GM12873 (cell line): ENCODE measurements at regions not wholly inside any gene's neighbourhood (a gene's known extent, or its start where the extent isn't known, plus 50 kb on each side); places are given as distances from the start of the nearest gene placed in this dataset.
A peak's percentile ranks its signal among the peaks of the same experiment; 100 is the strongest.

Source experiments
- TF ChIP-seq, protein P1 (sequence below): IDR thresholded peaks from 2 replicates; pipeline ENCODE4 v1.5.1; 2012; ENCODE audit warnings: low read depth, mild to moderate bottlenecking, moderate library complexity, low read length, control low read depth; ENCODE audit not compliant: insufficient read depth; ENCODE audit errors: missing control alignments

DNA sequence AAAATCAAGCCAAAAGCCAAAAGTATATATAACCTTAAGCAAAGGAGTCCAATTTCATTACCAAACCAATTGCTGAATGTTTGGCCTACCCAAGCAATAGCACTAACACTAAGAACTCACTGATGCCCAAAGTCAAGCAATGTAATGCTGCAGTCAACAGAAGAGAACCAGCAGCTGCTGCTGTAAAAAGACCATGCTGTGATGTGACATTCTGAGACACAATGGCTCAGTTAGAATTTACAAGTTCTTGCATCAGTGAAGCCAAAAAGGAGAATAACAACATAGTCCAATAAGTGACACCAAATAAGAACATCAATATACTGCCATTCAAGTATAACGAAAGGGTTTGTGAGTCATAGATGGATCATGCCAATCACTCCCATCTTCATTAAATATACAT is 514.0 kb upstream of the DIAPH2 start:
- TF ChIP-seq, protein P1, sequence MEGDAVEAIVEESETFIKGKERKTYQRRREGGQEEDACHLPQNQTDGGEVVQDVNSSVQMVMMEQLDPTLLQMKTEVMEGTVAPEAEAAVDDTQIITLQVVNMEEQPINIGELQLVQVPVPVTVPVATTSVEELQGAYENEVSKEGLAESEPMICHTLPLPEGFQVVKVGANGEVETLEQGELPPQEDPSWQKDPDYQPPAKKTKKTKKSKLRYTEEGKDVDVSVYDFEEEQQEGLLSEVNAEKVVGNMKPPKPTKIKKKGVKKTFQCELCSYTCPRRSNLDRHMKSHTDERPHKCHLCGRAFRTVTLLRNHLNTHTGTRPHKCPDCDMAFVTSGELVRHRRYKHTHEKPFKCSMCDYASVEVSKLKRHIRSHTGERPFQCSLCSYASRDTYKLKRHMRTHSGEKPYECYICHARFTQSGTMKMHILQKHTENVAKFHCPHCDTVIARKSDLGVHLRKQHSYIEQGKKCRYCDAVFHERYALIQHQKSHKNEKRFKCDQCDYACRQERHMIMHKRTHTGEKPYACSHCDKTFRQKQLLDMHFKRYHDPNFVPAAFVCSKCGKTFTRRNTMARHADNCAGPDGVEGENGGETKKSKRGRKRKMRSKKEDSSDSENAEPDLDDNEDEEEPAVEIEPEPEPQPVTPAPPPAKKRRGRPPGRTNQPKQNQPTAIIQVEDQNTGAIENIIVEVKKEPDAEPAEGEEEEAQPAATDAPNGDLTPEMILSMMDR = no peak

DNA sequence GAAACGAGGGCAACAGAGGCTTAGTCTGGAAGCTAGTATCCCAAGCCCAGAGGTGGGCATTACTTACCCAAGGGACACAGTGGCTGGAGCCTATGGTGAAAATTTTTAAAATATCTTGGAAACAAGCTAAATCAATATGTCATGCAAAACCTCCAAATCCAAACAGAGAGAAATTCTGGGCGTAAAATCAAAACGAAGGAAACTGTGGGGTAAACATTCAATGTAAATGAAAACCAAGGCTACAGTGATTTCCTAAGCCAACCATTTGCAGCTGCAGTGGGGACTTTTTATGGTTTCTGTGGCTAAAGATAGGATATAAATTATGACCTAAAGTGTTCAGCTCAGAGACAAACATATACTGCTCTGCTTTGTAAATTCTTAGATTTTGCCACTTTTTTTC is 507.7 kb upstream of the DIAPH2 start:
- TF ChIP-seq, protein P1 = no peak

DNA sequence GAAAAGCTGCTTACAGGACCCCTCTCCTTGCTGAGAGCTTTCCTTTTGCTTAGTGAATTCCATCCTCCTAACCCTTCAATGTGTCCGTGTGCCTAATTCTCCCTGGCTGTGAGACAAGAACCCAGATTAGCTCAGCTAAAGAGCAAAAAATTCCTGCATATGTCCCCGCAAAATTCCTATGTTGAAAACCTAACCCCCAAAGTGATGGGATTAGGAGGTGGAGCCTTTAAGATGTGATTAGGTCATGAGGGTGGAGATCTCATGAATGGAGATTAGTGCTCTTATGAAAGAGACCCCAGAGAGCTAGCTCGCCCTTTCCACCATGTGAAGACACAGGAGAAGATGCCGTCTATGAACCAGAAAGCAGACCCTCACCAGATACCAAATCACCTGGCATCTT is 503.0 kb upstream of the DIAPH2 start:
- TF ChIP-seq, protein P1 = no peak

DNA sequence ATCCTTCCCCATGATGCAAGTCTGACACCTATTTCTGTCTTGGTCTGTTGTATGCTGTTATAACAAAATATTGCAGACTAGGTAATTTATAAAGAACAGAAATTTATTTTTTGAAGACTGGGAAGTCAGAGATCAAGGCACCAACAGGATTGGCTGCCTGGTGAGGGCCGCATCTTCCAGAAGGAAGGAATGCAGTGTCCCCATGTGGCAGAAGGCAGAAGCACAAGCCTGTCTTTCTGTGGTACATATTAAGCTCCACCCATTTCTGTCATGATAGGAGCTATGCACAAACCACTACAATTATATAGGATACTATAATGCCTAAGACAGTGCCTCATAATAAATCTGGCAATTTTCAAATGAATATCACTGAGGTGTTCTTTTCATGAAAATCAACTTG is 502.3 kb upstream of the DIAPH2 start:
- TF ChIP-seq, protein P1 = peak; percentile 45

DNA sequence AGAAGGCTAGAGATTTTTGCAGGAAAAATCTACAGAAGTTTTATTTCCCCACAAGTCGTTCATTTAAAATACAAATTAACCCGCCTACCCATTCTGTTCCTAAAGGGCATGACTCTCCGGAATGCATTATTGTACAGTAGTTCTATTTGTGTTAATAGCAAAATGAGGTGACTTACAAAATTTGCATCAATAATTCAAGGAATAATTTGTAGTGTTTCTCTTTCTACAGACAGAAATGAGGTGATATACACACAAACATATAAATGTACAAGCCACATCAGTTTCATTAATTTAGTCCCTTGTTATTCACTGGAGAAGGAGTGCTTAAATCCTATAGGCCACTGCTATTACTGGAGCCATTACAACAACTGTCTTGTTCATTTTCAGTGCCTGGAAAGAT is 501.3 kb upstream of the DIAPH2 start:
- TF ChIP-seq, protein P1 = no peak

DNA sequence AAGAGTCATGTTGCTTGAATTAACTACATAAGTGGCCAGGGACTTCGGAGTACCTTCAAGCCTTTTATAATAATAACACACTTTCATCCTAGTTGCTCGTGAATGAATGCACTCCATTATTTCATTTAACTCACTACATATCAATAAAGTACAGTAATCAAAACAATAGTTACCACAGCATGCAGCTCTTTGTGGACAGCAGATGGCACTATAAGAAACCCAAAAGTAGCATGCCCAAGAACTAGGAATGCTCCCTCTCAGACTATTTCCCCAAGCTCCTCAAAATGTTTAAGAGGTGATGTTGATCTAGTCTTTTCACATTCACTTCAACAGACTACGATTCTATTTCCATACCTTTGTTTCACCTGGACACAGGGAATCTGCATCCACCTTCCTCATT is 500.8 kb upstream of the DIAPH2 start:
- TF ChIP-seq, protein P1 = peak; percentile 30

DNA sequence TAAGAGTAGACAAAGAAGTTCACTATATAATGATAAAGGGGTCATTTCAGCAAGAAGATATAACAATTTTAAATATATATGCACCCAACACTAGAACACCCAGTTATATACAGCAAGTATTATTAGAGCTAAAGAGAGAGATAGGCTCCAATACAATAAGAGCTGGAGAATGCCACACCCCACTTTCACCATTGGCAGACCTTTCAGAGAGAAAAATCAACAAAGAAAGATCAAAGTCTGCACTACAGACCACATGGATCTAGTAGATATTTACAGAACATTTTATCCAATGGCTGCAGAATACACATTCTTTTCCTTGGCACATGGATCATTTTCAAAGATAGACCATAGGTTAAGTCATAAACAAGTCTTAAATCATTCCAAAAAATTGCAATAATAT is 479.7 kb upstream of the DIAPH2 start:
- TF ChIP-seq, protein P1 = no peak
